H1 (cell line): ENCODE measurements at regions not wholly inside any gene's neighbourhood (a gene's known extent, or its start where the extent isn't known, plus 50 kb on each side); places are given as distances from the start of the nearest gene placed in this dataset.

Experiments
- CTCF ChIA-PET: fragments of 300-600 bp; sonication (Branson Sonifier 250); formaldehyde crosslinking; loops from one replicate; lab custom pipeline; 2021; ENCODE audit not compliant: partially characterized antibody; lab: Charles Lee
- POLR2A ChIA-PET: fragments of 300-600 bp; sonication (Branson Sonifier 250); formaldehyde crosslinking; loops from one replicate; lab custom pipeline; 2021; ENCODE audit warnings: inconsistent platforms; ENCODE audit not compliant: partially characterized antibody; lab: Charles Lee
- DNase-seq, 2 experiments: peaks; one replicate each; pipeline versions ENCODE4 v3.0.0 to v3.0.0-alpha.2; 2010 to 2022; ENCODE audit warnings: low spot score in 2 of 2, low read depth in 1 of 2, mixed read lengths in 1 of 2
- FAIRE-seq: peaks from 2 replicates; lab custom pipeline; 2011; peaks lifted over from hg19 to GRCh38; lab: Jason Lieb, UNC
- H2AFZ ChIP-seq: 2 replicates; pipeline ENCODE4 v1.8.1; 2012; ENCODE audit warnings: low read length, inconsistent platforms
- H2AK5ac ChIP-seq: 2 replicates; pipeline ENCODE4 v1.6.1; 2013; ENCODE audit warnings: low read depth, low read length
- H2BK120ac ChIP-seq: replicated peaks from 2 replicates; pipeline ENCODE3; 2013; ENCODE audit warnings: low read depth, low read length, inconsistent platforms
- H2BK12ac ChIP-seq: 2 replicates; pipeline ENCODE4 v1.6.1; 2013; ENCODE audit warnings: low read depth, low read length
- H2BK15ac ChIP-seq: 2 replicates; pipeline ENCODE4 v1.6.1; 2013; ENCODE audit warnings: low read length
- H2BK20ac ChIP-seq: 2 replicates; pipeline ENCODE4 v1.6.1; 2013; ENCODE audit warnings: low read length
- H2BK5ac ChIP-seq: 2 replicates; pipeline ENCODE4 v1.6.1; 2013; ENCODE audit warnings: low read depth, low read length
- H3K14ac ChIP-seq: 2 replicates; pipeline ENCODE4 v1.6.1; 2013; ENCODE audit warnings: inconsistent platforms; ENCODE audit not compliant: insufficient read length
- H3K18ac ChIP-seq: 2 replicates; pipeline ENCODE4 v1.6.1; 2013; ENCODE audit warnings: low read length; ENCODE audit errors: extremely low read depth
- H3K23ac ChIP-seq: 2 replicates; pipeline ENCODE4 v1.6.1; 2013; ENCODE audit warnings: inconsistent platforms; ENCODE audit not compliant: insufficient read length
- H3K23me2 ChIP-seq: 2 replicates; pipeline ENCODE4 v1.6.1; 2013; ENCODE audit warnings: low read depth, low read length
- H3K27ac ChIP-seq: 2 replicates; pipeline ENCODE4 v1.6.1; 2011; ENCODE audit warnings: low read depth, low read length, inconsistent platforms
- H3K27me3 ChIP-seq, 4 experiments: replicated peaks in 1 of 4; 1 replicate in 1 of 4; 2 replicates in 3 of 4; pipeline versions ENCODE4 v1.6.1 to v1.8.1; 2011 to 2013; ENCODE audit warnings: low read length in 3 of 4, mild to moderate bottlenecking in 3 of 4, inconsistent platforms in 2 of 4, mixed read lengths in 2 of 4, moderate library complexity in 1 of 4; ENCODE audit not compliant: control insufficient read depth in 3 of 4, insufficient read depth in 3 of 4; ENCODE audit errors: extremely low read depth in 1 of 4
- H3K36me3 ChIP-seq, 4 experiments: 2 replicates each; pipeline versions ENCODE4 v1.6.1 to v1.8.1; 2011 to 2013; ENCODE audit warnings: mild to moderate bottlenecking in 4 of 4, low read length in 3 of 4, moderate library complexity in 2 of 4, control low read depth in 1 of 4, inconsistent platforms in 1 of 4; ENCODE audit not compliant: insufficient read depth in 4 of 4, control insufficient read depth in 2 of 4
- H3K4ac ChIP-seq: replicated peaks from 2 replicates; pipeline ENCODE3; 2013; ENCODE audit warnings: low read length, low read depth, mixed read lengths, inconsistent platforms; ENCODE audit not compliant: insufficient read length
- H3K4me1 ChIP-seq, 4 experiments: replicated peaks in 1 of 4; 1 replicate in 1 of 4; 2 replicates in 3 of 4; pipeline versions ENCODE4 v1.6.1 to v1.8.1; 2011 to 2013; ENCODE audit warnings: low read length in 3 of 4, inconsistent platforms in 2 of 4, mixed read lengths in 1 of 4; ENCODE audit not compliant: insufficient read depth in 4 of 4, control insufficient read depth in 3 of 4
- H3K4me2 ChIP-seq, 2 experiments: 2 replicates each; pipeline versions ENCODE4 v1.6.1 to v1.8.1; 2011 to 2013; ENCODE audit warnings: low read depth in 2 of 2, low read length in 2 of 2, control low read depth in 1 of 2, inconsistent platforms in 1 of 2, mild to moderate bottlenecking in 1 of 2; ENCODE audit not compliant: insufficient read depth in 1 of 2
- H3K4me3 ChIP-seq, 4 experiments: fragments of 200-600, 300-600 bp in 1 of 4; sonication (generic), shearing (Covaris generic), sonication (Bioruptor Twin) in 1 of 4; 2 replicates each; pipeline versions ENCODE4 v1.5.1 to v1.8.1; 2011 to 2016; ENCODE audit warnings: low read length in 4 of 4, low read depth in 3 of 4, control low read depth in 2 of 4, inconsistent platforms in 2 of 4, mild to moderate bottlenecking in 2 of 4, mixed read lengths in 1 of 4, moderate library complexity in 1 of 4; ENCODE audit not compliant: insufficient read depth in 2 of 4; ENCODE audit errors: extremely low read depth in 1 of 4
- H3K56ac ChIP-seq: replicated peaks from 2 replicates; pipeline ENCODE3; 2013; ENCODE audit warnings: low read depth, mild to moderate bottlenecking, mixed read lengths, low read length, inconsistent platforms; ENCODE audit not compliant: insufficient read length
- H3K79me1 ChIP-seq: 2 replicates; pipeline ENCODE4 v1.6.1; 2013; ENCODE audit warnings: low read depth, low read length, control low read depth
- H3K79me2 ChIP-seq, 2 experiments: 2 replicates each; pipeline versions ENCODE4 v1.6.1 to v1.8.1; 2012 to 2013; ENCODE audit warnings: low read length in 2 of 2, mild to moderate bottlenecking in 2 of 2, inconsistent platforms in 1 of 2; ENCODE audit not compliant: insufficient read depth in 2 of 2, control insufficient read depth in 1 of 2
- H3K9ac ChIP-seq, 4 experiments: replicated peaks in 1 of 4; 1 replicate in 1 of 4; 2 replicates in 3 of 4; pipeline versions ENCODE4 v1.6.1 to v1.8.1; 2011 to 2013; ENCODE audit warnings: low read depth in 3 of 4, low read length in 3 of 4, control low read depth in 2 of 4, mild to moderate bottlenecking in 2 of 4, moderate library complexity in 2 of 4, inconsistent platforms in 1 of 4; ENCODE audit errors: extremely low read depth in 1 of 4
- H3K9me3 ChIP-seq, 2 experiments: 2 replicates each; pipeline versions ENCODE4 v1.6.1 to v1.8.1; 2012 to 2013; ENCODE audit warnings: mild to moderate bottlenecking in 2 of 2, moderate library complexity in 2 of 2, control low read depth in 1 of 2, inconsistent platforms in 1 of 2, low read depth in 1 of 2, low read length in 1 of 2, mixed read lengths in 1 of 2; ENCODE audit not compliant: insufficient read depth in 2 of 2
- H4K20me1 ChIP-seq, 2 experiments: replicated peaks in 1 of 2; 2 replicates each; pipeline versions ENCODE3 to v1.8.1; 2011 to 2013; ENCODE audit warnings: inconsistent platforms in 2 of 2, low read length in 2 of 2, mild to moderate bottlenecking in 1 of 2; ENCODE audit not compliant: insufficient read depth in 2 of 2, control insufficient read depth in 1 of 2
- H4K5ac ChIP-seq: 2 replicates; pipeline ENCODE4 v1.6.1; 2013; ENCODE audit warnings: low read length, low read depth, mixed read lengths, inconsistent platforms; ENCODE audit not compliant: insufficient read length
- H4K8ac ChIP-seq: 2 replicates; pipeline ENCODE4 v1.8.0; 2013; ENCODE audit warnings: mild to moderate bottlenecking, moderate library complexity, low read length, inconsistent platforms; ENCODE audit not compliant: insufficient read depth; ENCODE audit errors: extremely low read depth
- H4K91ac ChIP-seq: replicated peaks from 2 replicates; pipeline ENCODE3; 2013; ENCODE audit warnings: low read length, mixed read lengths, inconsistent platforms; ENCODE audit not compliant: insufficient read length
- E2F6 ChIP-seq: IDR thresholded peaks from 2 replicates; pipeline ENCODE4 v1.6.1; 2012; ENCODE audit warnings: inconsistent platforms
- TAF1 ChIP-seq: IDR thresholded peaks from 2 replicates; pipeline ENCODE4 v1.6.1; 2011; ENCODE audit warnings: mild to moderate bottlenecking, low read depth, low read length
- WGBS, 2 experiments: shearing (Covaris generic) in 1 of 2; methylation state at CpG; one replicate each; pipeline versions ENCODE4 v1.1.6 to v1.1.7; 2013 to 2015; ENCODE audit warnings: low lambda C conversion rate in 2 of 2, mixed read lengths in 2 of 2, inconsistent platforms in 1 of 2, low coverage in 1 of 2, missing lambda C conversion rate in 1 of 2; ENCODE audit not compliant: insufficient replicate concordance in 2 of 2, insufficient coverage in 1 of 2, insufficient read length in 1 of 2; ENCODE audit errors: extremely low coverage in 1 of 2, missing lambda C conversion rate in 1 of 2; 5-methylcytosine and 5-hydroxymethylcytosine counted together
- TF ChIP-seq, protein P1 (sequence below): IDR thresholded peaks from 2 replicates; pipeline ENCODE4 v1.6.1; 2012; ENCODE audit warnings: inconsistent platforms

GRCh38 chr11:131065435-131066413 is 149.4 kb upstream of the SNX19 start:
- DNase-seq (no peak), FAIRE-seq (no peak)
- H4K5ac ChIP-seq, result no peak overlapping the region
- peak overlapping the region; percentile 25 for H2BK120ac ChIP-seq
- no peak overlapping the region for H3K18ac ChIP-seq
- H4K8ac ChIP-seq, result no peak overlapping the region
- WGBS, 2 experiments, result 91% methylated on average over 13 of the region's 13 CpGs; no CpG with 5 or more reads in 1 of the 2 experiments
- H3K23ac ChIP-seq, result no peak overlapping the region
- H3K4me2 ChIP-seq, result no peak overlapping the region
- H3K9ac ChIP-seq, result no peak overlapping the region; a peak in 1 of 7 replicates
- H2BK5ac ChIP-seq, result 0 out of 2 replicates have a peak overlapping the region, but pooled peaks have one; percentile 22
- peak overlapping the region; percentile 90; the same call in 1 of the 2 replicates for H2BK15ac ChIP-seq
- H3K36me3 ChIP-seq, result no peaks in the 10 kb centered on the region
- no peaks in the 10 kb centered on the region for H4K20me1 ChIP-seq
- no peak overlapping the region for H3K4ac ChIP-seq
- H3K79me2 ChIP-seq, result no peaks in the 10 kb centered on the region
- H3K9me3 ChIP-seq, result peaks cover 12 to 14% of the 10 kb centered on the region in 2 experiments
- no peak overlapping the region for H4K91ac ChIP-seq
- H3K27ac ChIP-seq, result no peak overlapping the region
- peaks cover 0 to 12% (median 8%) of the 10 kb centered on the region in 4 experiments; a peak in 5 of 7 replicates for H3K4me1 ChIP-seq
- no peak overlapping the region for H2AFZ ChIP-seq
- H3K79me1 ChIP-seq, result no peaks in the 10 kb centered on the region
- H3K14ac ChIP-seq, result no peak overlapping the region
- POLR2A ChIA-PET, result interaction anchor here (1.4 to 1.8 kb wide), 3 partner anchors 12 to 599 kb away, joined by 3 to 8 read pairs (median 7); no protein-coding TSS in a partner anchor
- H3K23me2 ChIP-seq, result no peaks in the 10 kb centered on the region; the same call in 1 of the 2 replicates
- H3K4me3 ChIP-seq, result no peak overlapping the region
- TF ChIP-seq, protein P1, sequence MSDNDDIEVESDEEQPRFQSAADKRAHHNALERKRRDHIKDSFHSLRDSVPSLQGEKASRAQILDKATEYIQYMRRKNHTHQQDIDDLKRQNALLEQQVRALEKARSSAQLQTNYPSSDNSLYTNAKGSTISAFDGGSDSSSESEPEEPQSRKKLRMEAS, result peak; percentile 86
- TF ChIP-seq E2F6 (peak; percentile 53; the same call in 1 of the 2 replicates), TAF1 (no peak)
- H3K56ac ChIP-seq, result no peak overlapping the region
- CTCF ChIA-PET, result interaction anchor here (0.6 to 5.2 kb wide), 74 partner anchors 8 to 609 kb away, joined by 3 to 59 read pairs (median 5); no protein-coding TSS in a partner anchor
- peak overlapping the region; percentile 76; the same call in 1 of the 2 replicates for H2BK12ac ChIP-seq
- peak overlapping the region; percentile 7; the same call in 1 of the 2 replicates for H2AK5ac ChIP-seq
- no peaks in the 10 kb centered on the region; a peak in 1 of 7 replicates for H3K27me3 ChIP-seq
- peak overlapping the region; percentile 97 for H2BK20ac ChIP-seq
